ENCODE measurements at regions not wholly inside any gene's neighbourhood (a gene's known extent, or its start where the extent isn't known, plus 50 kb on each side); places are given as distances from the start of the nearest gene placed in this dataset.
A peak's percentile ranks its signal among the peaks of the same experiment; 100 is the strongest.
"Not testable (repeated sequence)": the region's sequence is repeated elsewhere in the genome, so short reads cannot be mapped to it uniquely, and the experiment has no call there.

DNA sequence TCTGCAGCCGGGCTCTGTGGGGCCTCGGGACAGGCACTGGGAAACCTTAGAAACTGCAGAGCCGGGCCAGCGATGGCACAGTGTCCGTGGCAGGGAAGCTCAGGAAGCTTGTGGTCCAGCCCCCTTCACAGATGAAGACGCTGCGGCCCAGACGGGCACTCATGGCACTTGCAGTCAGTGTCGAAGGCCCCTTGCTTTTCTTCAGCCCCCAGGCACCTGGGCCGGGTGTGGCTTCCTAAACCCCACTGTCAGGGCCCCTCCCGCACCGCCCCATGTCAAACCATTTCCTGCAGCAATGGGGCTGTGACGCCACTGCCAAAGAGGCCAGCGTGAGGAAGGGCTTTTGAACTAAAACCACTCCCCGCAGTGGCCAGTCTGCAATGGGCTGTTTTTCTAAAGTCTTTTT, 164.0 kb downstream of the LAT start:
- intact Hi-C loops (cut with micrococcal nuclease) = loop anchor here in 1 of 2 donors (1.0 kb wide), 2 partner anchors 8 to 33 kb away; no protein-coding TSS in a partner anchor
- Mint-ChIP-seq H3K27me3 (no peaks in the 10 kb centered on the region), H3K4me1 (peaks cover 25 to 73% (median 46%) of the 10 kb centered on the region in 7 donors), H3K27ac (peak overlapping the region; percentile 88 to 100 (median 98)), H3K9me3 (peaks cover 0 to 2% (median 0%) of the 10 kb centered on the region in 11 donors), H3K36me3 (peaks cover 6 to 14% (median 10%) of the 10 kb centered on the region in 5 donors), H3K4me3 (peak overlapping the region; percentile 56 to 85 (median 74))
- DNase-seq (peak; percentile 49 to 94 (median 92)), ATAC-seq (peak; percentile 96)
- POLR2A ChIA-PET = no interaction called here
- peak overlapping the region; percentile 80 for H3K27ac ChIP-seq (ENCODE audit: low read depth, low read length)
- H3K9me3 ChIP-seq (ENCODE audit: control insufficient read depth in 2 of 3, low read length in 3 of 3) = no peaks in the 10 kb centered on the region
- no peaks in the 10 kb centered on the region for H3K27me3 ChIP-seq (ENCODE audit: control insufficient read depth in 2 of 2, insufficient read depth in 2 of 2, low read length in 2 of 2)
- CTCF ChIA-PET = no interaction called here
- peak overlapping the region; percentile 13 for H3K4me3 ChIP-seq (ENCODE audit: low read length)
- H3K36me3 ChIP-seq (ENCODE audit: control insufficient read depth in 2 of 3, insufficient read depth in 3 of 3, low read length in 3 of 3) = no peaks in the 10 kb centered on the region
- H3K4me1 ChIP-seq (ENCODE audit: control insufficient read depth in 2 of 2, insufficient read depth in 2 of 2, low read length in 2 of 2) = peaks cover 22 to 34% of the 10 kb centered on the region in 2 donors

DNA sequence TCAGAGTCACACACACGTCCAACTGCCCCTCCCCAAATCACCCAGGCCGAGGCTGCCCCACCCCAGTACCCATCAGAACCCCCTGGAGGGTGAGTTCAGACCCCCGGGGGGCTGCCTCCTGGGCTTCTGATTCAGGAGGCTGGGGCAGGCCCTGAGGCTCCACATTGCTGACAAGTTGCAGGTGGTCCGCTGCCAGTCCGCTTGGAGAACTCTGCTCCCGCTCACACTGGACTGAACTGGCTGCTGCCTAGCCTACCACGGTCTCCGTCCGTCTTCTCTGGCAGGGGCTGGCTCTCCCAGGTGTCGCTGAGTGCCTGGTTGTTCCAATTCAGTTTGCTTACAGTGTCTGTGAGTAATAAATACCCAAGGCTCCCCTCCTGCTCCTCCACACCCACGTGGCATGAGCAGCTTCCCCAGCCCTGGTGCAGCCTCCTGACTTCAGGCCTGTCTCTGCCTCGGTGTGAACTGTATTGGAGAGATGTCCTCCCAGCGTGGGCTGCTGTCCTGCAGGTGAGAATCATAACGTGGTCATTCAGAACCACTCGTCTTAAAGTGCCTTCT, 163.4 kb downstream of the LAT start:
- Histone ChIP-seq H3K36me3 (ENCODE audit: control insufficient read depth in 2 of 3, insufficient read depth in 3 of 3, low read length in 3 of 3) (no peaks in the 10 kb centered on the region), H3K27me3 (ENCODE audit: control insufficient read depth in 2 of 2, insufficient read depth in 2 of 2, low read length in 2 of 2) (no peaks in the 10 kb centered on the region), H3K27ac (ENCODE audit: low read depth, low read length) (peak overlapping the region; percentile 80), H3K9me3 (ENCODE audit: control insufficient read depth in 2 of 3, low read length in 3 of 3) (no peaks in the 10 kb centered on the region), H3K4me1 (ENCODE audit: control insufficient read depth in 2 of 2, insufficient read depth in 2 of 2, low read length in 2 of 2) (peaks cover 22 to 31% of the 10 kb centered on the region in 2 donors), H3K4me3 (ENCODE audit: low read length) (peak overlapping the region; percentile 13)
- peaks cover 0 to 2% (median 0%) of the 10 kb centered on the region in 11 donors for H3K9me3 Mint-ChIP-seq
- H3K27ac Mint-ChIP-seq = peak overlapping the region; percentile 88 to 100 (median 98)
- peaks cover 6 to 14% (median 11%) of the 10 kb centered on the region in 5 donors for H3K36me3 Mint-ChIP-seq
- peaks cover 25 to 69% (median 43%) of the 10 kb centered on the region in 7 donors for H3K4me1 Mint-ChIP-seq
- H3K27me3 Mint-ChIP-seq = no peaks in the 10 kb centered on the region
- ATAC-seq (no peak), DNase-seq (peak in 3 of 9 donors; percentile 15 to 23 (median 21))
- intact Hi-C loops (cut with micrococcal nuclease) = loop anchor here in 1 of 2 donors (1.0 kb wide), 1 partner anchor 32 kb away; no protein-coding TSS in a partner anchor
- peak overlapping the region; percentile 37 to 85 (median 74) for H3K4me3 Mint-ChIP-seq
- ChIA-PET CTCF (no interaction called here), POLR2A (no interaction called here)

DNA sequence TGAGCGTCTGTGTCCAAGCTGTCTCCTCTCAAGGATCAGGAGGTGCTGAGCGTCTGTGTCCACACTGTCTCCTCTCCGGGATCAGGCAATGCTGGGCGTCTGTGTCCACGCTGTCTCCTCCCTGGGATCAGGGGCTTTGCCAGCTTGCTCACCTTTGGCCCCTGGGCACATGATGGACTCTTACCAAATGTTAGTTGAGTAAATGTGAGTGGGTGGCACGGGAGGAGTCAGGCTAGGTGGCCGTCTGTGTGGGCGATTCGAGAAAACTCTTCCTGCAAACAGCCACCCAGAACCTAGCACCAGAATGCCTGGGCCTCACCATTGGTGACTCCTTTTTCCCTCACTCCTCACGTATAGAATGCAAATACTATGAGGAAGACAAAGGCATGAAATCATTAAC, 162.9 kb downstream of the LAT start:
- CTCF ChIA-PET; ATAC-seq; H3K4me3 ChIP-seq (ENCODE audit: low read length); POLR2A ChIA-PET; H3K9me3 Mint-ChIP-seq; H3K36me3 ChIP-seq (ENCODE audit: control insufficient read depth in 2 of 3, insufficient read depth in 3 of 3, low read length in 3 of 3); H3K9me3 ChIP-seq (ENCODE audit: control insufficient read depth in 2 of 3, low read length in 3 of 3); DNase-seq; H3K27me3 Mint-ChIP-seq; H3K27me3 ChIP-seq (ENCODE audit: control insufficient read depth in 2 of 2, insufficient read depth in 2 of 2, low read length in 2 of 2): not testable (repeated sequence)
- peak overlapping the region in 2 of 10 donors; percentile 25 to 84 for H3K4me3 Mint-ChIP-seq
- peak overlapping the region; percentile 80 for H3K27ac ChIP-seq (ENCODE audit: low read depth, low read length)
- intact Hi-C loops (cut with micrococcal nuclease) = loop anchor here in 1 of 2 donors (1.0 kb wide), 1 partner anchor 31 kb away; no protein-coding TSS in a partner anchor
- peaks cover 22 to 31% of the 10 kb centered on the region in 2 donors for H3K4me1 ChIP-seq (ENCODE audit: control insufficient read depth in 2 of 2, insufficient read depth in 2 of 2, low read length in 2 of 2)
- H3K4me1 Mint-ChIP-seq = peaks cover 25 to 64% (median 40%) of the 10 kb centered on the region in 7 donors
- peaks cover 6 to 14% (median 11%) of the 10 kb centered on the region in 5 donors for H3K36me3 Mint-ChIP-seq
- peak overlapping the region; percentile 77 to 100 (median 98) for H3K27ac Mint-ChIP-seq

DNA sequence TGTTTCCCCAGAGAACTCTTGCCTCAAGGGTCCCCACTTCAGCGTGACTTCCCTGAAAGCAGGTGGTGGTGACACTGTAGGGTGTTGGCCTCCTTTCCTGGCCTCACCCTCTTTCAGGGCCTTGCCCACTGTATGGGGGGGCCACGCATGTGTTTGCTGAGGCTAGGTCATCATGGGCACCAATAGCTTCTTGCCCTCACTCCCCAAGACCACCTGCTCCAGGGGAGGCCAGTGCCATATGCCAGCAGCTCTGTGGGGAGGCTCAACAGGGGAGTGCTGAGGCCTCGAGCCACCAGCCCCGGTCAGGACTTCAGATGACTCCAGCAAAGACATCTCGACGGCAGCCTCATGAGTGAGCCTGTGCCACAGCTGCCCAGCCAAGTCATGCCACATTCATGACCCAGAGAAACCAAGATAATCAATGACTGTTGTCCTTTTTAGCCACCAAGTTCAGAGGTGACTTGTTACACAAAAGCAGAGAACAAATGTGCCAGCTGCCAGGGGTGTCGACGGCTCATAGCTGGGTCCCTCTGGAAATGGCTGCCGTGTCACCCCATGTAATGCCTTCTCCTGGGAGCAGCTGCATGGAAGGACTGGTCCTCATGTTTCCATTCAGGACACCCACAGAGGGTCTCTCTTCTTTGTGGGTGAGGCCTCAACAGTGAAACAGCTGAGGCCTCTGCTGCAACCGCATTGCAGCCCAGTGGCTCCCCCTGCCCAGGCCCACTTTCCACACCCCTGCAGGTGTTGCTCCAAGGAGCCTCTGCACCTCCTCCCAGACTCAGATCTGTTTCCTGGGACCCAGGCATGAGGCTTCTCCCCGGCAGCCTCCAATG, 162.2 kb downstream of the LAT start:
- H3K27ac ChIP-seq (ENCODE audit: low read depth, low read length) = peak overlapping the region; percentile 80
- peak overlapping the region; percentile 60 to 100 (median 98) for H3K27ac Mint-ChIP-seq
- H3K36me3 Mint-ChIP-seq = peaks cover 6 to 14% (median 11%) of the 10 kb centered on the region in 5 donors
- H3K27me3 ChIP-seq (ENCODE audit: control insufficient read depth in 2 of 2, insufficient read depth in 2 of 2, low read length in 2 of 2); POLR2A ChIA-PET; DNase-seq; H3K9me3 Mint-ChIP-seq; H3K4me3 ChIP-seq (ENCODE audit: low read length); intact Hi-C loops (cut with micrococcal nuclease); CTCF ChIA-PET; ATAC-seq; H3K9me3 ChIP-seq (ENCODE audit: control insufficient read depth in 2 of 3, low read length in 3 of 3); H3K27me3 Mint-ChIP-seq; H3K36me3 ChIP-seq (ENCODE audit: control insufficient read depth in 2 of 3, insufficient read depth in 3 of 3, low read length in 3 of 3): not testable (repeated sequence)
- peak overlapping the region in 1 of 10 donors; percentile 84 for H3K4me3 Mint-ChIP-seq
- peaks cover 22 to 25% of the 10 kb centered on the region in 2 donors for H3K4me1 ChIP-seq (ENCODE audit: control insufficient read depth in 2 of 2, insufficient read depth in 2 of 2, low read length in 2 of 2)
- H3K4me1 Mint-ChIP-seq = peaks cover 25 to 58% (median 37%) of the 10 kb centered on the region in 7 donors

DNA sequence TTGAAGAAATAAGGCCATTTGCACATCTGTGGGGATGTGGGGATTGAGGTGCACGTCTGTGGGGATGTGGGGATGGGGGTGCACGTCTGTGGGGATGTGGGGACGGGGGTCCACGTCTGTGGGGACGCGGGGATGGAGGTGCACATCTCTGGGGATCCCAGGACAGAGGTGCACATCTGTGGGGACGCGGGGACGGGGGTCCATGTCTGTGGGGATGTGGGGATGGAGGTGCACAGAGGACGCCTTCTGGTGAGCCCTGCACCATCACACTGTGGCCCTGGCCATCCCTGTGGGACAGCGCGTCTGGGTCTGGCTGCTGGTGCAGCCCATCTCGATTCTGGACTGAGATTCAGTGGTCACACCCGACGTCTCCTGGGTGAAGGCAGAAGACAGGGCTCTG, 161.4 kb downstream of the LAT start:
- ChIA-PET CTCF (no interaction called here), POLR2A (no interaction called here)
- H3K9me3 Mint-ChIP-seq = peaks cover 0 to 2% (median 0%) of the 10 kb centered on the region in 11 donors
- no peak overlapping the region for H3K4me3 Mint-ChIP-seq
- Histone ChIP-seq H3K4me1 (ENCODE audit: control insufficient read depth in 2 of 2, insufficient read depth in 2 of 2, low read length in 2 of 2) (peaks cover 22 to 25% of the 10 kb centered on the region in 2 donors), H3K27me3 (ENCODE audit: control insufficient read depth in 2 of 2, insufficient read depth in 2 of 2, low read length in 2 of 2) (no peaks in the 10 kb centered on the region), H3K36me3 (ENCODE audit: control insufficient read depth in 2 of 3, insufficient read depth in 3 of 3, low read length in 3 of 3) (no peaks in the 10 kb centered on the region), H3K9me3 (ENCODE audit: control insufficient read depth in 2 of 3, low read length in 3 of 3) (no peaks in the 10 kb centered on the region), H3K4me3 (ENCODE audit: low read length) (no peak overlapping the region), H3K27ac (ENCODE audit: low read depth, low read length) (no peak overlapping the region)
- peaks cover 25 to 54% (median 36%) of the 10 kb centered on the region in 7 donors for H3K4me1 Mint-ChIP-seq
- peak overlapping the region in 8 of 9 donors; percentile 83 to 100 (median 98) for H3K27ac Mint-ChIP-seq
- no peaks in the 10 kb centered on the region for H3K27me3 Mint-ChIP-seq
- DNase-seq (no peak), ATAC-seq (no peak)
- intact Hi-C loops (cut with micrococcal nuclease) = no loop called here
- H3K36me3 Mint-ChIP-seq = peaks cover 6 to 14% (median 11%) of the 10 kb centered on the region in 5 donors

DNA sequence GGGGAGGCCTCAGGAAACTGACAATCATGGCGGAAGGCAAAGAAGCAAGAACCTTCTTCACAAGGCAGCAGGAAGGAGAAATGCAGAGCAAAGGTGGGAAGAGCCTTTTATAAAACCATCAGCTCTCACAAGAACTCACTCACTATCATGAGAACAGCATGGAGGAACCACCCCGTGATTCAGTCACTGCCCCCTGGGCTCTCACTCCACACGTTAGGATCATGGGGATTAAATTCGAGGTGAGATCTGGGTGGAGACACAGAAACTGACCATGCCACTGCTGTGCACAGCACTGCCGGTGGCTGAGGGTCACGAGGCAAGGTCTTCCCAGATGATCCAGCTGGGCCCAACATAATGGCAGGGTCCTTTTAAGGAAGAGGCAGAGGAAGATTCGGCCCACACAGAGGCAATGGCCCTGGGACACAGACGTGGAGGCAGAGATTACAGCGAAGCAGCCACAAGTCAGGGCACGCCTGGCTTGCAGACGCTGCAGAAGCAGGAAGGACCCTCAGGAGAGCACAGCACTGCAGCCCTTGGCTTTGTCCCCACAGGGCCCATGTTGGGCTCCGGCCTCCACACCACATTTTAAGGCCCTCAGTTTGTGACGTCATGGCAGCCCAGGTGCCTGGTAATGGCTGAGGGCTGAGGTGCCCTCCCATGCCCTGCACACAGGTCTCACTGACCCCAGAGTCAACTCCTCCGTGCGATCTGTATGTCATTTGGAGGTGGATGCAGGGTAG, 160.8 kb downstream of the LAT start:
- ATAC-seq; DNase-seq; intact Hi-C loops (cut with micrococcal nuclease); H3K9me3 ChIP-seq (ENCODE audit: control insufficient read depth in 2 of 3, low read length in 3 of 3); H3K27me3 Mint-ChIP-seq; CTCF ChIA-PET; H3K9me3 Mint-ChIP-seq; H3K36me3 ChIP-seq (ENCODE audit: control insufficient read depth in 2 of 3, insufficient read depth in 3 of 3, low read length in 3 of 3); H3K27me3 ChIP-seq (ENCODE audit: control insufficient read depth in 2 of 2, insufficient read depth in 2 of 2, low read length in 2 of 2); H3K4me3 ChIP-seq (ENCODE audit: low read length); POLR2A ChIA-PET: not testable (repeated sequence)
- H3K4me1 ChIP-seq (ENCODE audit: control insufficient read depth in 2 of 2, insufficient read depth in 2 of 2, low read length in 2 of 2) = peaks cover 22 to 25% of the 10 kb centered on the region in 2 donors
- peaks cover 25 to 52% (median 36%) of the 10 kb centered on the region in 7 donors for H3K4me1 Mint-ChIP-seq
- peaks cover 6 to 14% (median 11%) of the 10 kb centered on the region in 5 donors for H3K36me3 Mint-ChIP-seq
- peak overlapping the region; percentile 14 for H3K27ac ChIP-seq (ENCODE audit: low read depth, low read length)
- peak overlapping the region; percentile 54 to 100 (median 98) for H3K27ac Mint-ChIP-seq
- H3K4me3 Mint-ChIP-seq = peak overlapping the region in 3 of 10 donors; percentile 8 to 34 (median 14)

All from naive thymus-derived CD4-positive, alpha-beta T cell (primary cell).